Kidney (tissue), 13 donors: ENCODE measurements at regions not wholly inside any gene's neighbourhood (a gene's known extent, or its start where the extent isn't known, plus 50 kb on each side); places are given as distances from the start of the nearest gene placed in this dataset.
A peak's percentile ranks its signal among the peaks of the same experiment; 100 is the strongest.

Experiments
- DNase-seq, 5 donors: peaks; one replicate each; pipeline ENCODE4 v3.0.0-alpha.2; 2013 to 2020
- FAIRE-seq: peaks from 2 replicates; lab custom pipeline; 2012; peaks lifted over from hg19 to GRCh38; lab: Jason Lieb, UNC
- H3K27ac ChIP-seq, 2 donors: one replicate each; pipeline ENCODE4 v1.7.0; 2013; ENCODE audit warnings: low read depth in 2 of 2, low read length in 2 of 2, inconsistent platforms in 1 of 2
- H3K27me3 ChIP-seq: one replicate; pipeline ENCODE4 v1.7.1; 2013; ENCODE audit warnings: low read length, inconsistent platforms; ENCODE audit not compliant: control insufficient read depth, insufficient read depth
- H3K36me3 ChIP-seq, 3 donors: one replicate each; pipeline versions ENCODE4 v1.7.0 to v1.7.1; 2013; ENCODE audit warnings: low read length in 3 of 3, control low read depth in 1 of 3, inconsistent platforms in 1 of 3; ENCODE audit not compliant: insufficient read depth in 3 of 3, control insufficient read depth in 2 of 3
- H3K4me1 ChIP-seq, 3 donors: one replicate each; pipeline versions ENCODE4 v1.7.0 to v1.7.1; 2013; ENCODE audit warnings: low read length in 3 of 3, inconsistent platforms in 1 of 3, low read depth in 1 of 3; ENCODE audit not compliant: control insufficient read depth in 2 of 3, insufficient read depth in 2 of 3
- H3K4me3 ChIP-seq, 3 donors: one replicate each; pipeline versions ENCODE4 v1.7.0 to v1.8.1; 2013; ENCODE audit warnings: low read length in 3 of 3, control low read depth in 1 of 3, inconsistent platforms in 1 of 3
- H3K9ac ChIP-seq, 3 donors: one replicate each; pipeline versions ENCODE4 v1.7.0 to v1.7.1; 2013; ENCODE audit warnings: low read length in 3 of 3, control low read depth in 1 of 3, inconsistent platforms in 1 of 3
- H3K9me3 ChIP-seq, 3 donors: one replicate each; pipeline versions ENCODE4 v1.7.0 to v1.7.1; 2013; ENCODE audit warnings: low read length in 3 of 3, control low read depth in 1 of 3, inconsistent platforms in 1 of 3; ENCODE audit not compliant: control insufficient read depth in 2 of 3, insufficient read depth in 1 of 3
- CTCF ChIP-seq: IDR thresholded peaks from 3 replicates; pipeline ENCODE4 v1.5.1; 2012; ENCODE audit warnings: mild to moderate bottlenecking, moderate library complexity, borderline replicate concordance; ENCODE audit not compliant: insufficient read depth; ENCODE audit errors: extremely low read depth
- intact Hi-C: fragments of 100-400 bp; cut with DNase I; formaldehyde crosslinking; loops from one replicate; pipeline ENCODE4 v1.11.1; 2022
- donor health status: control.
- donor health status: control.
- donor health status: control.
- donor health status: control.
- donor health status: control.
- donor health status: DM: yes; HTN: yes; CAD: no.
- donor health status: Normal renal cell carcinoma (clear cell type).

GRCh38 chr15:97087006-97087741 is 756.7 kb downstream of the NR2F2 start:
- no peaks in the 10 kb centered on the region for H3K4me1 ChIP-seq
- H3K9me3 ChIP-seq: no peaks in the 10 kb centered on the region
- H3K4me3 ChIP-seq: no peak overlapping the region
- no peaks in the 10 kb centered on the region for H3K27me3 ChIP-seq
- no peak for TF ChIP-seq CTCF
- no peak overlapping the region for H3K9ac ChIP-seq
- intact Hi-C loops: no loop called here
- FAIRE-seq: no peak
- no peaks in the 10 kb centered on the region for H3K36me3 ChIP-seq
- no peak for DNase-seq
- H3K27ac ChIP-seq: no peak overlapping the region

- no peak overlapping the region for H3K4me3 ChIP-seq
Observed at GRCh38 chr15:97091093-97091492, 760.6 kb downstream of the NR2F2 start.

GRCh38 chr15:97092656-97093055 is 762.2 kb downstream of the NR2F2 start:
- no peak for FAIRE-seq
- TF ChIP-seq CTCF: no peak

More at GRCh38 chr15:97091093-97091492, 760.6 kb downstream of the NR2F2 start:
- Histone ChIP-seq H3K4me1 (no peaks in the 10 kb centered on the region), H3K9me3 (no peaks in the 10 kb centered on the region), H3K27ac (no peak overlapping the region), H3K9ac (no peak overlapping the region), H3K27me3 (no peaks in the 10 kb centered on the region), H3K36me3 (no peaks in the 10 kb centered on the region)
- intact Hi-C loops: no loop called here
- TF ChIP-seq CTCF: no peak
- DNase-seq: no peak
- no peak for FAIRE-seq

More at GRCh38 chr15:97092656-97093055, 762.2 kb downstream of the NR2F2 start:
- no peaks in the 10 kb centered on the region for H3K36me3 ChIP-seq
- no peaks in the 10 kb centered on the region for H3K4me1 ChIP-seq
- no peaks in the 10 kb centered on the region for H3K9me3 ChIP-seq
- no peak overlapping the region for H3K27ac ChIP-seq
- no peaks in the 10 kb centered on the region for H3K27me3 ChIP-seq
- DNase-seq: peak in 2 of 5 donors; percentile 22 to 64
- intact Hi-C loops: no loop called here
- H3K9ac ChIP-seq: no peak overlapping the region
- no peak overlapping the region for H3K4me3 ChIP-seq
